HG02884 (cell line): ENCODE measurements at regions not wholly inside any gene's neighbourhood (a gene's known extent, or its start where the extent isn't known, plus 50 kb on each side); places are given as distances from the start of the nearest gene placed in this dataset.

Experiments
- ATAC-seq: cut with Tn5 transposase; IDR thresholded peaks from one replicate; pipeline ENCODE4 v1.9.1; 2021; ENCODE audit warnings: mild to moderate bottlenecking, moderate library complexity; ENCODE audit not compliant: unreplicated experiment

- no peak for ATAC-seq
Measured at GRCh38 chr7:81607987-81608386, 161.9 kb downstream of the HGF start.

GRCh38 chr7:81606078-81606863, 163.6 kb downstream of the HGF start:
- ATAC-seq = no peak

GRCh38 chr7:81605493-81605892, 164.4 kb downstream of the HGF start:
- ATAC-seq = no peak

- no peak for ATAC-seq
Measured at GRCh38 chr7:81604808-81605174, 165.1 kb downstream of the HGF start.

GRCh38 chr7:81604075-81604807, 165.6 kb downstream of the HGF start:
- ATAC-seq = no peak

- ATAC-seq = no peak
Measured at GRCh38 chr7:81600608-81601007, 169.2 kb downstream of the HGF start.

GRCh38 chr7:81598951-81599350, 170.9 kb downstream of the HGF start:
- no peak for ATAC-seq

- ATAC-seq = no peak
Measured at GRCh38 chr7:81594767-81595166, 175.1 kb downstream of the HGF start.

GRCh38 chr7:81590131-81590530, 179.7 kb downstream of the HGF start:
- ATAC-seq = no peak

GRCh38 chr7:81584667-81585066, 185.2 kb downstream of the HGF start:
- ATAC-seq = no peak

GRCh38 chr7:81583882-81584533, 185.8 kb downstream of the HGF start:
- no peak for ATAC-seq

- ATAC-seq = no peak
Measured at GRCh38 chr7:81583090-81583489, 186.8 kb downstream of the HGF start.

GRCh38 chr7:81577642-81578340, 192.1 kb downstream of the HGF start:
- ATAC-seq = no peak

- ATAC-seq = no peak
Measured at GRCh38 chr7:81574723-81575326, 195.0 kb downstream of the HGF start.

- no peak for ATAC-seq
Measured at GRCh38 chr7:81573932-81574331, 195.9 kb downstream of the HGF start.

GRCh38 chr7:81573128-81573527, 196.7 kb downstream of the HGF start:
- no peak for ATAC-seq

- ATAC-seq = no peak
Measured at GRCh38 chr7:81562581-81562980, 207.3 kb downstream of the HGF start.

- no peak for ATAC-seq
Measured at GRCh38 chr7:81560708-81561107, 209.1 kb downstream of the HGF start.

GRCh38 chr7:81549484-81550016, 220.3 kb downstream of the HGF start:
- no peak for ATAC-seq

- ATAC-seq = no peak
Measured at GRCh38 chr7:81534996-81535395, 234.9 kb downstream of the HGF start.

- no peak for ATAC-seq
Measured at GRCh38 chr7:81534446-81534845, 235.4 kb downstream of the HGF start.
